ENCODE measurements at regions not wholly inside any gene's neighbourhood (a gene's known extent, or its start where the extent isn't known, plus 50 kb on each side); places are given as distances from the start of the nearest gene placed in this dataset.

- no peak overlapping the region for H3K4me3 Mint-ChIP-seq
- H3K4me1 Mint-ChIP-seq, result peaks cover 10% of the 10 kb centered on the region
- H3K36me3 Mint-ChIP-seq (ENCODE audit: low read depth), result no peaks in the 10 kb centered on the region
- no peaks in the 10 kb centered on the region for H3K9me3 Mint-ChIP-seq
- no peak for TF ChIP-seq CTCF (conservative IDR thresholded peaks at IDR 0.05)
- DNase-seq (ENCODE audit: low read depth, low spot score), result no peak
- H3K27ac Mint-ChIP-seq (ENCODE audit: unreplicated experiment), result no peak overlapping the region
- H3K27me3 Mint-ChIP-seq (ENCODE audit: low read depth), result peaks cover 20% of the 10 kb centered on the region
Observed at GRCh38 chr16:79272141-79272577, 328.4 kb downstream of the MAF start.

- Mint-ChIP-seq H3K36me3 (ENCODE audit: low read depth) (no peaks in the 10 kb centered on the region), H3K4me1 (peaks cover 10% of the 10 kb centered on the region), H3K9me3 (no peaks in the 10 kb centered on the region), H3K27ac (ENCODE audit: unreplicated experiment) (no peak overlapping the region), H3K4me3 (no peak overlapping the region), H3K27me3 (ENCODE audit: low read depth) (peaks cover 17% of the 10 kb centered on the region)
- no peak for DNase-seq (ENCODE audit: low read depth, low spot score)
- TF ChIP-seq CTCF (conservative IDR thresholded peaks at IDR 0.05), result no peak
Observed at GRCh38 chr16:79271583-79271982, 329.0 kb downstream of the MAF start.

DNA sequence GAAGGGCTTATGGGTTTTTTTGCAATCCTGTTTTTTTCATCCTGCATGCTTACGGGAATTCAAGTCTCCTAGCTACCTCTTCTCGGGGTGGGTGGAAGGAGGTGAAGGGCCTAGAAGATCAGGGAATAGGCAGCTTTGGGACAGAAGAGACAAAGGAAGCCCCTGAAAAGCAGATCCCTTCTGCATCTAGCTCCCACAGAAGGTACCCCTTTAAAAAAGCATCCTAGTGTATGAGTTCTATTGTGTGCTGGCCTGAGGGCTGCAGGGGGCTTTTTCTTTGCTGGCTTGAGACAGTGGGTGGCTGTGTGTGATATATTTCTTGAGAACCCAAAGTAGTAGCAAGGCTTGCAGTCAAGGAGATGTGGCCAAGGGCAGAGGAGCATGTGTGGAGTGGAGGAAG is 330.5 kb downstream of the MAF start:
- Mint-ChIP-seq H3K9me3 (no peaks in the 10 kb centered on the region), H3K27ac (ENCODE audit: unreplicated experiment) (no peak overlapping the region), H3K36me3 (ENCODE audit: low read depth) (no peaks in the 10 kb centered on the region), H3K4me1 (peaks cover 10% of the 10 kb centered on the region), H3K4me3 (no peak overlapping the region), H3K27me3 (ENCODE audit: low read depth) (peaks cover 15% of the 10 kb centered on the region)
- no peak for TF ChIP-seq CTCF (conservative IDR thresholded peaks at IDR 0.05)
- no peak for DNase-seq (ENCODE audit: low read depth, low spot score)

- Mint-ChIP-seq H3K4me1 (peaks cover 10% of the 10 kb centered on the region), H3K27me3 (ENCODE audit: low read depth) (peaks cover 15% of the 10 kb centered on the region), H3K9me3 (no peaks in the 10 kb centered on the region), H3K27ac (ENCODE audit: unreplicated experiment) (no peak overlapping the region), H3K4me3 (no peak overlapping the region), H3K36me3 (ENCODE audit: low read depth) (no peaks in the 10 kb centered on the region)
- no peak for TF ChIP-seq CTCF (conservative IDR thresholded peaks at IDR 0.05)
- DNase-seq (ENCODE audit: low read depth, low spot score), result no peak
Observed at GRCh38 chr16:79269211-79269863, 331.2 kb downstream of the MAF start.

GRCh38 chr16:79267781-79268180 is 332.8 kb downstream of the MAF start:
- Mint-ChIP-seq H3K9me3 (no peaks in the 10 kb centered on the region), H3K27ac (ENCODE audit: unreplicated experiment) (no peak overlapping the region), H3K27me3 (ENCODE audit: low read depth) (peaks cover 16% of the 10 kb centered on the region), H3K36me3 (ENCODE audit: low read depth) (no peaks in the 10 kb centered on the region), H3K4me3 (no peak overlapping the region), H3K4me1 (peaks cover 10% of the 10 kb centered on the region)
- no peak for DNase-seq (ENCODE audit: low read depth, low spot score)
- TF ChIP-seq CTCF (conservative IDR thresholded peaks at IDR 0.05), result no peak
